ENCODE measurements at regions not wholly inside any gene's neighbourhood (a gene's known extent, or its start where the extent isn't known, plus 50 kb on each side); places are given as distances from the start of the nearest gene placed in this dataset.

DNA sequence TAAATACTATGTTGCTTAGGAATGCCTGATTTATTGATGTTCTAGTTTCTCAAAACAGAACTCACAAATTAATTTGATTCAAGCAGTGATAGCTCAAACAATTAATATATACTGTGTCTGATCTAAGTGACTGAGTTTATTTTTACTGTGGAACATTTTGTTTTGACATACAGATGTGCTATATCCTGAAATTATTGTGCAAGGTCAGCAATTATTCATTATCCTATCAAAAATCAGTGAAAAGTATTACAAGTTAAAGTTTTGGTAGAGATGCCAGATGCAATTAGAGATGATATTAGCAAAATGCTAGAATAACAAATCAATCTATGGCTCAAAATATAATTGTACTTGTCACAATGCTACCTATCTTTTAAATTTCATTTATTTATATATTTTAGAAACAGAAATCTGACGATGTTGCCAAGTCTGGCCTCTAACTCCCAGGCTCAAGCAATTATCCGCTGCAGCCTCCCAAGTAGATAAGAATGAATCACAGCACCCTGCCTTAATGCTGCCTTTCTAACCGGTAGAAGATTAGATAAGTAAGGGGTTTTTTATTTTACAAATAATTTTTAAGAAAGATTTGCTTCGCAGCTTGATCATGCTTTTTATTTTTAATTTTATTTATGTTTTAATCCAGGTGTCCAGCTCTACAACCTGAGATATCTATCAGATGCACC lies 825.5 kb upstream of the NDST4 start:
- H3K9ac ChIP-seq (ENCODE audit: low read depth in 1 of 3, low read length in 3 of 3): no peak overlapping the region
- no peak overlapping the region for H3K4me3 ChIP-seq (ENCODE audit: low read length in 3 of 3)
- H3K4me1 ChIP-seq (ENCODE audit: control insufficient read depth in 3 of 3, insufficient read depth in 3 of 3, low read length in 3 of 3): no peaks in the 10 kb centered on the region
- no peaks in the 10 kb centered on the region for H3K9me3 ChIP-seq (ENCODE audit: control insufficient read depth in 3 of 3, low read length in 3 of 3)
- H3K27ac ChIP-seq (ENCODE audit: low read depth, low read length): no peak overlapping the region
- no peaks in the 10 kb centered on the region for H3K36me3 ChIP-seq (ENCODE audit: control insufficient read depth in 3 of 3, insufficient read depth in 3 of 3, low read length in 3 of 3)
- H3K27me3 ChIP-seq (ENCODE audit: control insufficient read depth in 3 of 3, insufficient read depth in 3 of 3, low read length in 3 of 3): no peaks in the 10 kb centered on the region

DNA sequence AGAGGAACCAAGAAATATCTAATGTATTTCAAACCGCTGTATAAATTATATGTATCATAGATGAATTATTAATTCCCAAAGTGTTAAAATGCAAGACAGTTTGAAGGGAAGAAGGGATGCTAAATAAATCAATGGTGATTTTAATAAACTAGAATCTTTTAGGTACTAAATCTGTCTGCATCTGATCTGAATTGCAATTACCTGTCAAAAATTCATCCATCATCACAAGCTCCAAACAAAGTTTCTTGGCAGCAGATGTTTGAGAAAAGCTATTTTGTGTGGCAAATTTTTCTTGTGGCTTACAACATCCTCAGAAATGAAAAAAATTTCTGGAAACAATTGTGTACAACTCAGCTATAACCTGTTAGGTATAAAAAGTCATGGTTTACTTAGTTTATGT lies 816.0 kb upstream of the NDST4 start:
- no peaks in the 10 kb centered on the region for H3K27me3 ChIP-seq (ENCODE audit: control insufficient read depth in 3 of 3, insufficient read depth in 3 of 3, low read length in 3 of 3)
- no peak overlapping the region for H3K9ac ChIP-seq (ENCODE audit: low read depth in 1 of 3, low read length in 3 of 3)
- H3K4me1 ChIP-seq (ENCODE audit: control insufficient read depth in 3 of 3, insufficient read depth in 3 of 3, low read length in 3 of 3): no peaks in the 10 kb centered on the region
- no peaks in the 10 kb centered on the region for H3K9me3 ChIP-seq (ENCODE audit: control insufficient read depth in 3 of 3, low read length in 3 of 3)
- no peak overlapping the region for H3K4me3 ChIP-seq (ENCODE audit: low read length in 3 of 3)
- no peak overlapping the region for H3K27ac ChIP-seq (ENCODE audit: low read depth, low read length)
- no peaks in the 10 kb centered on the region for H3K36me3 ChIP-seq (ENCODE audit: control insufficient read depth in 3 of 3, insufficient read depth in 3 of 3, low read length in 3 of 3)

DNA sequence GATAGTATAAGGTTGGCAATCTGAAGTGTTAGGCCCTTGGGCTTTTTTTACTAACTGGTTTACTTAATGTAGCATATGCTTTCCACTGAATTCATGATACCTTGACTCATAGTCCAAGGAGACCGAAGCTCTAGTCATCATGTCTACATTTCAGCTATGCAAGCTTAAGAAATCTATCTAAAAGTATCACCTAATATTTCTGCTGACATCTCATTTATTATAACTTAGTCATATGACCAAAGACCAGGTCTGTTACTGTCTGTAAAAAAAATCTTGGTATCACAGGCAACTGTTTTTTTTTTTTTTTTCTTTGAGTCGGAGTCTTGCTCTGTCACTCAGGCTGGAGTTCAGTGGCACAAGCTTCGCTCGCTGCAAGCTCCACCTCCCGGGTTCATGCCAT lies 814.0 kb upstream of the NDST4 start:
- Histone ChIP-seq H3K4me1 (ENCODE audit: control insufficient read depth in 3 of 3, insufficient read depth in 3 of 3, low read length in 3 of 3) (no peaks in the 10 kb centered on the region), H3K9ac (ENCODE audit: low read depth in 1 of 3, low read length in 3 of 3) (no peak overlapping the region), H3K4me3 (ENCODE audit: low read length in 3 of 3) (no peak overlapping the region), H3K27ac (ENCODE audit: low read depth, low read length) (no peak overlapping the region), H3K9me3 (ENCODE audit: control insufficient read depth in 3 of 3, low read length in 3 of 3) (no peaks in the 10 kb centered on the region), H3K36me3 (ENCODE audit: control insufficient read depth in 3 of 3, insufficient read depth in 3 of 3, low read length in 3 of 3) (no peaks in the 10 kb centered on the region), H3K27me3 (ENCODE audit: control insufficient read depth in 3 of 3, insufficient read depth in 3 of 3, low read length in 3 of 3) (no peaks in the 10 kb centered on the region)

DNA sequence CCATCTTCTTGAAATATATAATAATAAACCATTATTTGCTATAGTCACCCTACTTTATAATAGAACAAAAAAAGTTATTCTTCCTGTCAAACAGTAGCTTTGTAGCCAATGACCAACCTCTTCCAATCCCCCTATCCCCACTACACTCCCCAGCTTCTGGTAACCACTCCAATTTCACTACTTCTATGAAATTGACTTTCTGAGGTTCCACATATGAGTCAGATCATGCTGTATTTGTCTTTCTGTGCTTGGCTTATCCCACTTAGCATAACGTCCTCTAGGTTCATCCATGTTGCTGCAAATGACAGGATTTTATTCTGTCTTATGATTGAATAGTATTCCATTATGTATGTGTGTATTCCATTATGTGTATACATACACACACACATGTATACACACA lies 809.7 kb upstream of the NDST4 start:
- Histone ChIP-seq H3K27me3 (ENCODE audit: control insufficient read depth in 3 of 3, insufficient read depth in 3 of 3, low read length in 3 of 3) (no peaks in the 10 kb centered on the region), H3K9me3 (ENCODE audit: control insufficient read depth in 3 of 3, low read length in 3 of 3) (no peaks in the 10 kb centered on the region), H3K27ac (ENCODE audit: low read depth, low read length) (no peak overlapping the region), H3K4me3 (ENCODE audit: low read length in 3 of 3) (no peak overlapping the region), H3K4me1 (ENCODE audit: control insufficient read depth in 3 of 3, insufficient read depth in 3 of 3, low read length in 3 of 3) (no peaks in the 10 kb centered on the region), H3K36me3 (ENCODE audit: control insufficient read depth in 3 of 3, insufficient read depth in 3 of 3, low read length in 3 of 3) (no peaks in the 10 kb centered on the region), H3K9ac (ENCODE audit: low read depth in 1 of 3, low read length in 3 of 3) (no peak overlapping the region)

DNA sequence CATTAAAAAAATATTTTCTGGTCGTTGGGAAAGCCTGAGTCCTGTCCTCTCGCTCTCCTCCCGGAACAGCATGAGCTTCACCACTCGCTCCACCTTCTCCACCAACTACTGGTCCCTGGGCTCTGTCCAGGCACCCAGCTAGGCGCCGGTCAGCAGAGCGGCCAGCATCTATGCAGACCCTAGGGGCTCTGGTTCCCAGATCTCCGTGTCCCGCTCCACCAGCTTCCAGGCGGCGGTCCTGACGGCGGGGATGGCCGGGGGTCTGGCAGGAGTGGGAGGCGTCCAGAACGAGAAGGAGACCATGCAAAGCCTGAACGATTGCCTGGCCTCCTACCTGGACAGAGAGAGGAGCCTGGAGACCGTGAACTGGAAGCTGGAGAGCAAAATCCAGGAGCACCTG lies 807.2 kb upstream of the NDST4 start:
- H3K9me3 ChIP-seq (ENCODE audit: control insufficient read depth in 3 of 3, low read length in 3 of 3): no peaks in the 10 kb centered on the region
- H3K36me3 ChIP-seq (ENCODE audit: control insufficient read depth in 3 of 3, insufficient read depth in 3 of 3, low read length in 3 of 3): no peaks in the 10 kb centered on the region
- no peak overlapping the region for H3K9ac ChIP-seq (ENCODE audit: low read depth in 1 of 3, low read length in 3 of 3)
- no peak overlapping the region for H3K4me3 ChIP-seq (ENCODE audit: low read length in 3 of 3)
- H3K27me3 ChIP-seq (ENCODE audit: control insufficient read depth in 3 of 3, insufficient read depth in 3 of 3, low read length in 3 of 3): no peaks in the 10 kb centered on the region
- no peaks in the 10 kb centered on the region for H3K4me1 ChIP-seq (ENCODE audit: control insufficient read depth in 3 of 3, insufficient read depth in 3 of 3, low read length in 3 of 3)
- H3K27ac ChIP-seq (ENCODE audit: low read depth, low read length): no peak overlapping the region

DNA sequence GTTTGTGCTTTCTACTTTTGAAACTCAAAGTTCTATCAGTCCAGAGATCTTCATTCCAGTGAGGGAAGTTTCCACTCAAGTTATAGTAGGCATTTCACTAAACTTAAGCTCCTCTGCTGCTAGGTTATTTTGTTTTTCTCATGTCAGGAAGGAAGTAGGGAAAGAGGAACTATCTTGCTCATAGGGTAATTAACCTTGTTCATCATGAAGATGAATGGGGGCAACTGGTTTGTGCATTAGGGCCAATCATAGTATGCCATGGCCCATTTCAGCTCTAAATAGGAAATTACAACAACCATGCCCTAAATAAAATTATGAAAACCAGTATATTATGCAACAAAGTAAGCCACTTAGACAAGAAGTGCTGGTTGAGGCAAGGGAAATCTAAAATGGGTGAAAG lies 804.7 kb upstream of the NDST4 start:
- no peaks in the 10 kb centered on the region for H3K4me1 ChIP-seq (ENCODE audit: control insufficient read depth in 3 of 3, insufficient read depth in 3 of 3, low read length in 3 of 3)
- no peaks in the 10 kb centered on the region for H3K9me3 ChIP-seq (ENCODE audit: control insufficient read depth in 3 of 3, low read length in 3 of 3)
- no peaks in the 10 kb centered on the region for H3K36me3 ChIP-seq (ENCODE audit: control insufficient read depth in 3 of 3, insufficient read depth in 3 of 3, low read length in 3 of 3)
- H3K27ac ChIP-seq (ENCODE audit: low read depth, low read length): no peak overlapping the region
- H3K9ac ChIP-seq (ENCODE audit: low read depth in 1 of 3, low read length in 3 of 3): no peak overlapping the region
- no peaks in the 10 kb centered on the region for H3K27me3 ChIP-seq (ENCODE audit: control insufficient read depth in 3 of 3, insufficient read depth in 3 of 3, low read length in 3 of 3)
- H3K4me3 ChIP-seq (ENCODE audit: low read length in 3 of 3): no peak overlapping the region

DNA sequence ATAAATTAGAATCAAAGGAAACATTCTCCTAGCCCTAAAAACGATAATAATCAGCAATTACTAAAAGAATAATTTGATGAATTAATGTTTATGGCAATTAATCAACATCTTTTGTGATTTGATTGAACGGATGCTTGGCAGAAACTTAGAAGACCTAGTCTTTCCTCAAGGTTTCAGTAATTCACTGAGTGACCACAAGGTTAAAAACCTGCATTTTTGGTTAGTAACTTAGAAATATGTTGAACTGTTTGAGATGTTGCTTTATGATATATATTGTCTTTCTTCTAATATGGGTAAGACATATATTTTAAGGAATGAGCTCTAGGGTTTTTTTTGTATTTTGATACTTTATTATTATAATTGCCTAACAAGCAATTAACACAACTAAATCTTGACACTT lies 793.0 kb upstream of the NDST4 start:
- no peak overlapping the region for H3K4me3 ChIP-seq (ENCODE audit: low read length in 3 of 3)
- no peak overlapping the region for H3K27ac ChIP-seq (ENCODE audit: low read depth, low read length)
- no peaks in the 10 kb centered on the region for H3K9me3 ChIP-seq (ENCODE audit: control insufficient read depth in 3 of 3, low read length in 3 of 3)
- no peaks in the 10 kb centered on the region for H3K27me3 ChIP-seq (ENCODE audit: control insufficient read depth in 3 of 3, insufficient read depth in 3 of 3, low read length in 3 of 3)
- H3K4me1 ChIP-seq (ENCODE audit: control insufficient read depth in 3 of 3, insufficient read depth in 3 of 3, low read length in 3 of 3): no peaks in the 10 kb centered on the region
- H3K9ac ChIP-seq (ENCODE audit: low read depth in 1 of 3, low read length in 3 of 3): no peak overlapping the region
- H3K36me3 ChIP-seq (ENCODE audit: control insufficient read depth in 3 of 3, insufficient read depth in 3 of 3, low read length in 3 of 3): no peaks in the 10 kb centered on the region

DNA sequence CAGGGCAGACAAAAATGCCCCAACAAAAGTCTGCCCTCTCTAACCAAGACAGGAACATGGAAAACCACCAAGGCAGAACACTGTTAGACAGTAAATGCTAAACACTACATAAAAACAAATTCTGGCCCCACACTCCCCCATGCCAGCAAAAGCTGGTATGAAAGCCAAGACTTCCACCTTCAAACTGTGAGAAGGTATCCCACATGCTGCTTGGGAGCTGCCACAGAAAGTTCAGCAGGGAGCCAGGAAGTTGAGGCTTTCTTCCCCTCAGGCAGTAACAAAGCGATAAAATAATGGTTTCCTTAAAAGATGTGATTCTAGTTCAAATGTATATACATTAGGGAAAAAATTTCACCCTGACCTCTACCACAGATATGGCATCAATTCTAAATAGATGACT lies 770.4 kb upstream of the NDST4 start:
- Histone ChIP-seq H3K9me3 (ENCODE audit: control insufficient read depth in 3 of 3, low read length in 3 of 3) (no peaks in the 10 kb centered on the region), H3K4me3 (ENCODE audit: low read length in 3 of 3) (no peak overlapping the region), H3K27ac (ENCODE audit: low read depth, low read length) (no peak overlapping the region), H3K4me1 (ENCODE audit: control insufficient read depth in 3 of 3, insufficient read depth in 3 of 3, low read length in 3 of 3) (no peaks in the 10 kb centered on the region), H3K9ac (ENCODE audit: low read depth in 1 of 3, low read length in 3 of 3) (no peak overlapping the region), H3K36me3 (ENCODE audit: control insufficient read depth in 3 of 3, insufficient read depth in 3 of 3, low read length in 3 of 3) (no peaks in the 10 kb centered on the region), H3K27me3 (ENCODE audit: control insufficient read depth in 3 of 3, insufficient read depth in 3 of 3, low read length in 3 of 3) (no peaks in the 10 kb centered on the region)

DNA sequence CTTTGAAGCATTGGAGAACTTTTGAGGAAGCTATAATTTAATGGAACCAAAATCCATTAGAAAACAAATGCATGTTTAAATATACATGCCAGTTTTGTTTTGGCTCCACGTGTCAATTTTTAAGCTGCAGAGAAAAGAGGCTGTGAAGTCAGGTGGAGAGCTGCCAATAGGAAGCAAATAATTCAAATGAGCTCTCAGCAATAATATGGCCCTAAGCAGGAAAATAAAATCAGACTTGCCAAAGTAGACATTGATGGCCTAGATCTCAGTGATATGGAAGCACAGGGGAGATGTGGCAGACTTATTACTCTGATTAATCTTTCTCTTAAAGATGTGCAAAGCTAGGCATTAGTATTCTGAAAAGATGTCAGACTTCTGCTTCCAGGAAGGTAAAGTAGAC lies 769.8 kb upstream of the NDST4 start:
- Histone ChIP-seq H3K9ac (ENCODE audit: low read depth in 1 of 3, low read length in 3 of 3) (no peak overlapping the region), H3K4me3 (ENCODE audit: low read length in 3 of 3) (no peak overlapping the region), H3K9me3 (ENCODE audit: control insufficient read depth in 3 of 3, low read length in 3 of 3) (no peaks in the 10 kb centered on the region), H3K27ac (ENCODE audit: low read depth, low read length) (no peak overlapping the region), H3K4me1 (ENCODE audit: control insufficient read depth in 3 of 3, insufficient read depth in 3 of 3, low read length in 3 of 3) (no peaks in the 10 kb centered on the region), H3K36me3 (ENCODE audit: control insufficient read depth in 3 of 3, insufficient read depth in 3 of 3, low read length in 3 of 3) (no peaks in the 10 kb centered on the region), H3K27me3 (ENCODE audit: control insufficient read depth in 3 of 3, insufficient read depth in 3 of 3, low read length in 3 of 3) (no peaks in the 10 kb centered on the region)

DNA sequence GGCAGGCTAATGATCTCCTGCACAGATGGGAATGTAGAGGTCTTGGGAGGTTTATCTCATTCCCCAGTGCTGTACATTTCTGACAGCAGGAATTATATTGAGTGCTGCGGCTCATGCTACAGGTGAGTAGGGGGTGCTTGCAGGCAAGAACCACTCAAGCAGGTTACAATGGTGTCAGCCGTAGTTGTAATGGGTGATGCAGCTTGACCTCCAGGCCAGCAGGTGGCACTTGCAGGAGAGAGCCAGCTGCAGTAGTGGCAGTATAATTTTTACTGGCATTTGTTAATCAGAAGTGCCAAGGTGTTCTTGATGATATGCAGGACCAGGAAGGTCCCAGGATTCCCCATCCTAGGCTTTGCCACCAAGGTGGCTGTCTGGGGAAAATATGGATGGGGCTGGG lies 759.6 kb upstream of the NDST4 start:
- no peak overlapping the region for H3K27ac ChIP-seq (ENCODE audit: low read depth, low read length)
- H3K4me3 ChIP-seq (ENCODE audit: low read length in 3 of 3): no peak overlapping the region
- H3K9ac ChIP-seq (ENCODE audit: low read depth in 1 of 3, low read length in 3 of 3): no peak overlapping the region
- no peaks in the 10 kb centered on the region for H3K9me3 ChIP-seq (ENCODE audit: control insufficient read depth in 3 of 3, low read length in 3 of 3)
- no peaks in the 10 kb centered on the region for H3K36me3 ChIP-seq (ENCODE audit: control insufficient read depth in 3 of 3, insufficient read depth in 3 of 3, low read length in 3 of 3)
- H3K4me1 ChIP-seq (ENCODE audit: control insufficient read depth in 3 of 3, insufficient read depth in 3 of 3, low read length in 3 of 3): no peaks in the 10 kb centered on the region
- no peaks in the 10 kb centered on the region for H3K27me3 ChIP-seq (ENCODE audit: control insufficient read depth in 3 of 3, insufficient read depth in 3 of 3, low read length in 3 of 3)

DNA sequence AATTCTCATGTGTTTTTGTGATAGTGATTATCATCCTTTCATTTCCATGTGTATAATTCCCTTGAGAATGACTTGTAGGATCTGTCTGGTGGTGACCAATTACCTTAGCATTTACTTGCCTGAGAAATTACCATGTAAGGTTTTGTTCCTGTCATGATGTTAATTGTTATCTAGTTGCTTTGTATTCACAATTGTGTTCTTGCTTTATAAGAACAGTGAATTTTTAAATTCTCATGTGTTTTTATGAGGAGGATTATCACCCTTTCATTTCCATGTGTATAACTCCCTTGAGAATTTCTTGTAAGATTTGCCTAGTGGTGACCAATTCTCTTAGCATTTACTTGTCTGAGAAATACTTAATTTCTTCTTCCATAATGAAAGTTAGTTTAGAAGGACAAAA lies 758.2 kb upstream of the NDST4 start:
- Histone ChIP-seq H3K9me3 (ENCODE audit: control insufficient read depth in 3 of 3, low read length in 3 of 3) (no peaks in the 10 kb centered on the region), H3K27me3 (ENCODE audit: control insufficient read depth in 3 of 3, insufficient read depth in 3 of 3, low read length in 3 of 3) (no peaks in the 10 kb centered on the region), H3K4me1 (ENCODE audit: control insufficient read depth in 3 of 3, insufficient read depth in 3 of 3, low read length in 3 of 3) (no peaks in the 10 kb centered on the region), H3K27ac (ENCODE audit: low read depth, low read length) (no peak overlapping the region), H3K4me3 (ENCODE audit: low read length in 3 of 3) (no peak overlapping the region), H3K9ac (ENCODE audit: low read depth in 1 of 3, low read length in 3 of 3) (no peak overlapping the region), H3K36me3 (ENCODE audit: control insufficient read depth in 3 of 3, insufficient read depth in 3 of 3, low read length in 3 of 3) (no peaks in the 10 kb centered on the region)
